Esophagus squamous epithelium (tissue), 5 donors: ENCODE measurements at regions not wholly inside any gene's neighbourhood (a gene's known extent, or its start where the extent isn't known, plus 50 kb on each side); places are given as distances from the start of the nearest gene placed in this dataset.

Experiments used
- DNase-seq: peaks from one replicate; lab custom pipeline; 2025; lab: John Stamatoyannopoulos, UW
- H3K27ac ChIP-seq, 4 donors: fragments of 200-600 bp; sonication (generic); one replicate each; pipeline ENCODE4 v1.5.1; 2016 to 2019; ENCODE audit warnings: mild to moderate bottlenecking in 1 of 4
- H3K27me3 ChIP-seq, 4 donors: fragments of 200-600 bp; sonication (generic); 1 replicate in 3 of 4; 2 replicates in 1 of 4; pipeline versions ENCODE4 v1.5.1 to v1.6.0; 2017 to 2021; ENCODE audit warnings: antibody characterized with exemption in 1 of 4
- H3K36me3 ChIP-seq, 3 donors: fragments of 200-600 bp; sonication (generic); one replicate each; pipeline ENCODE4 v1.5.1; 2016 to 2019
- H3K4me1 ChIP-seq, 3 donors: fragments of 200-600 bp; sonication (generic); one replicate each; pipeline ENCODE4 v1.5.1; 2017 to 2019
- H3K4me3 ChIP-seq, 4 donors: fragments of 200-600 bp; sonication (generic); 1 replicate in 3 of 4; 2 replicates in 1 of 4; pipeline ENCODE4 v1.5.1; 2016 to 2019; ENCODE audit warnings: mild to moderate bottlenecking in 2 of 4, moderate library complexity in 1 of 4
- H3K9me3 ChIP-seq, 3 donors: fragments of 200-600 bp; sonication (generic); one replicate each; pipeline ENCODE4 v1.5.1; 2016 to 2019
- CTCF ChIP-seq, 6 experiments: fragments of 450-650 bp in 4 of 6; fragments of 200-600 bp in 2 of 6; sonication (generic) in 2 of 6; IDR thresholded peaks; one replicate each; pipeline ENCODE4 v1.5.1; 2016 to 2019; ENCODE audit warnings: antibody characterized with exemption in 6 of 6, mild to moderate bottlenecking in 4 of 6, moderate library complexity in 4 of 6
- POLR2A ChIP-seq, 4 donors: fragments of 450-650 bp; IDR thresholded peaks; one replicate each; pipeline ENCODE4 v1.6.1; 2017; ENCODE audit warnings: antibody characterized with exemption in 4 of 4, mild to moderate bottlenecking in 4 of 4, moderate library complexity in 3 of 4
- WGBS, 2 donors: methylation state at CpG; one replicate each; pipeline ENCODE4 v1.1.5; 2018; 5-methylcytosine and 5-hydroxymethylcytosine counted together
- intact Hi-C: fragments of 100-400 bp; cut with DNase I; formaldehyde crosslinking; loops from one replicate; pipeline ENCODE4 v1.15.0; 2022
- small RNA-seq, 4 donors: library from RNA; depleted of rRNA; stranded (forward); fragments of <200 nt; gene quantifications; one replicate each; pipeline ENCODE3, GENCODE V24; 2016
- donor health status: DM: yes; HTN: yes; CAD: no.

- H3K4me3 ChIP-seq = no peak overlapping the region
- no peak for TF ChIP-seq POLR2A (IDR thresholded peaks at IDR 0.05)
- TF ChIP-seq CTCF (IDR thresholded peaks at IDR 0.05) = no peak
- H3K27me3 ChIP-seq = no peaks in the 10 kb centered on the region
- H3K4me1 ChIP-seq = no peaks in the 10 kb centered on the region
- H3K9me3 ChIP-seq = no peaks in the 10 kb centered on the region
- WGBS, 2 donors = 70 to 80% methylated on average over 11 of the region's 11 CpGs
- H3K27ac ChIP-seq = no peak overlapping the region
- no peak for DNase-seq
- no peaks in the 10 kb centered on the region for H3K36me3 ChIP-seq
- intact Hi-C loops = no loop called here
These were observed 57.2 kb upstream of the RUNX1 start for GRCh38 chr21:35106246-35106835.

GRCh38 chr21:35102488-35103371 lies 53.6 kb upstream of the RUNX1 start:
- Histone ChIP-seq H3K4me1 (no peaks in the 10 kb centered on the region), H3K4me3 (no peak overlapping the region), H3K36me3 (no peaks in the 10 kb centered on the region), H3K9me3 (no peaks in the 10 kb centered on the region), H3K27ac (no peak overlapping the region), H3K27me3 (no peaks in the 10 kb centered on the region)
- no peak for TF ChIP-seq POLR2A (IDR thresholded peaks at IDR 0.05)
- TF ChIP-seq CTCF (IDR thresholded peaks at IDR 0.05) = no peak
- no peak for DNase-seq
- WGBS, 2 donors = 51 to 67% methylated on average over 8 of the region's 8 CpGs
- intact Hi-C loops = no loop called here

GRCh38 chr21:35100349-35100811 lies 51.3 kb upstream of the RUNX1 start:
- Histone ChIP-seq H3K27me3 (no peaks in the 10 kb centered on the region), H3K4me3 (no peak overlapping the region), H3K27ac (no peak overlapping the region), H3K36me3 (no peaks in the 10 kb centered on the region), H3K9me3 (no peaks in the 10 kb centered on the region), H3K4me1 (no peaks in the 10 kb centered on the region)
- TF ChIP-seq CTCF (IDR thresholded peaks at IDR 0.05) (no peak), POLR2A (IDR thresholded peaks at IDR 0.05) (no peak)
- intact Hi-C loops = no loop called here
- WGBS, 2 donors = 70 to 80% methylated on average over 8 of the region's 8 CpGs
- no peak for DNase-seq

GRCh38 chr21:35099310-35099709 lies 50.2 kb upstream of the RUNX1 start:
- Histone ChIP-seq H3K4me3 (no peak overlapping the region), H3K27me3 (no peaks in the 10 kb centered on the region), H3K4me1 (no peaks in the 10 kb centered on the region), H3K36me3 (no peaks in the 10 kb centered on the region), H3K27ac (no peak overlapping the region), H3K9me3 (no peaks in the 10 kb centered on the region)
- intact Hi-C loops = no loop called here
- TF ChIP-seq CTCF (IDR thresholded peaks at IDR 0.05) = no peak
- TF ChIP-seq POLR2A (IDR thresholded peaks at IDR 0.05) = no peak
- DNase-seq = no peak
- whole genome bisulfite sequencing, 2 donors = 100% methylated on average over 1 of the region's 1 CpG

Small RNA genes lying in the stretch of these regions (small RNA-seq; reads per million reads assigned to genes)
- gene EZH2P1 (0 reads per million in 4 donors), gene MIR802 (0 reads per million in 4 donors)
